ENCODE measurements at regions not wholly inside any gene's neighbourhood (a gene's known extent, or its start where the extent isn't known, plus 50 kb on each side); places are given as distances from the start of the nearest gene placed in this dataset.

DNA sequence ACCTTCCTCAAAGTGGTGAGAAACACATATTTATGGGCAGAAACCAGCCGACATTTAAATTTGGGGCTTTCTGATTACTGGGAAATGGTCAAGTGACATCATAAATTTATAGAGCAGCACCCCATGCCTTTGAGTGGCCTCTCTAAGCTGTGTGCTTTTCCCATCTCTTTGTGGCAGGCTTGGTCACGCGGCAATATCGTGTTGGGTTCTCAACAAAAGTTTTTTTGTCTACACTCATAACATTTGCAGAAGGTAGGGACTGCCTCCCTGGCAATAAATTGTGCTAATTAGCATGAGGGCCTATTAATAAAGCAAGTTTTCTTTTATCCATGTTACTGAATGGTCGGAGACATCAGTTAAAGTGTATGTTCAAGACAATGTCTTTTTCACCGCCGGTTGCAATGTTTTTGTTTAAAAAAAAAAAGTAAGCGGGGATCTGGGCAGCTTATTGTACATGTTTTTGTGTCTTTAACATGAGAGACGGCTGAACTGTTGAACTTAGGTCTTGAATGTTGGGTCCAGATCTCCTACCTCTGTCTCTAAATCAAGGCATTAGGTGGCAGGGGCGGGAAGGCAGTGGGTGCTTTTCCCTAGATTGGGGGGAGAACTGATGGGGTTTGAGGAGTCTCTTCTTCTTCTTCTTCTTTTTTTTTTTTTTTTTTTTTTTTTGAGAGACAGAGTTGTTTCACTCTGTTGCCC is 193.3 kb downstream of the PHETA1 start:
- no peak for TF ChIP-seq TFCP2L1 (CRISPR knock-in tag; IDR thresholded peaks at IDR 0.05)
- TF ChIP-seq EP300 (IDR thresholded peaks at IDR 0.05) = no peak

Measured in A549 (cell line).